Esophagus squamous epithelium (tissue), 4 donors: ENCODE measurements at regions not wholly inside any gene's neighbourhood (a gene's known extent, or its start where the extent isn't known, plus 50 kb on each side); places are given as distances from the start of the nearest gene placed in this dataset.

Experiments used
- CTCF ChIP-seq, 6 experiments: fragments of 450-650 bp in 4 of 6; fragments of 200-600 bp in 2 of 6; sonication (generic) in 2 of 6; IDR thresholded peaks; one replicate each; pipeline ENCODE4 v1.5.1; 2016 to 2019; ENCODE audit warnings: antibody characterized with exemption in 6 of 6, mild to moderate bottlenecking in 4 of 6, moderate library complexity in 4 of 6
- POLR2A ChIP-seq, 4 donors: fragments of 450-650 bp; IDR thresholded peaks; one replicate each; pipeline ENCODE4 v1.6.1; 2017; ENCODE audit warnings: antibody characterized with exemption in 4 of 4, mild to moderate bottlenecking in 4 of 4, moderate library complexity in 3 of 4

DNA sequence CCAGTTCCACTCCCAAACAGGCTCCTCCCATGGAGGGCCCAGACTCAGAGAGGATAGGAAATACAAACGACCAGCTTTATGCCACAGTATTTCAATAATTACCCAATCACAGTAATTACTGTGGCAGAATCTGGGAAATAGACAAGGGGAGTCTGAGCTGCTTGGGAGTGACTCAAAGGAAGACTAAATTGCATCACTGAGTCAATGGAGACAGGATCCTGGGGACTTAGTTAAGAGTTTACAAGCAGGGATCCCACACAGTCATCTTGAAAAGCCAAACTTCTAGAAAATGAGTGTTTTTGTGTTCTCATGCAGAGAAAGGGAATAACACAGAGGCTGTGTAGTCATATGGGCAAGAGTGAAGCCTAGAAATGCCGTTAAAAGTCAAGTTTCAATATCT, 1142.1 kb downstream of the CNTNAP5 start:
- TF ChIP-seq CTCF (IDR thresholded peaks at IDR 0.05), result no peak
- TF ChIP-seq POLR2A (IDR thresholded peaks at IDR 0.05), result no peak
